CD4-positive, alpha-beta memory T cell (primary cell): ENCODE measurements at regions not wholly inside any gene's neighbourhood (a gene's known extent, or its start where the extent isn't known, plus 50 kb on each side); places are given as distances from the start of the nearest gene placed in this dataset.
A peak's percentile ranks its signal among the peaks of the same experiment; 100 is the strongest.

Source experiments
- CTCF ChIA-PET: fragments of 350-600 bp; sonication (Branson Sonifier 250); formaldehyde crosslinking; loops from one replicate; lab custom pipeline; 2021; ENCODE audit warnings: inconsistent platforms; ENCODE audit not compliant: partially characterized antibody; lab: Charles Lee
- POLR2A ChIA-PET: fragments of 350-600 bp; sonication (Branson Sonifier 250); formaldehyde crosslinking; loops from one replicate; lab custom pipeline; 2021; ENCODE audit not compliant: partially characterized antibody; lab: Charles Lee
- DNase-seq, 5 donors: peaks; one replicate each; pipeline versions ENCODE4 v3.0.0 to v3.0.0-alpha.2; 2020 to 2022; ENCODE audit warnings: mixed read lengths in 1 of 5
- H3K27ac ChIP-seq: one replicate; pipeline ENCODE4 v1.7.0; 2013; ENCODE audit warnings: low read depth, low read length
- H3K27me3 ChIP-seq: 2 replicates; pipeline ENCODE4 v1.7.0; 2013; ENCODE audit warnings: mild to moderate bottlenecking, low read length, moderate library complexity; ENCODE audit not compliant: insufficient read depth
- H3K36me3 ChIP-seq: 2 replicates; pipeline ENCODE4 v1.7.0; 2013; ENCODE audit warnings: mild to moderate bottlenecking, low read length, moderate library complexity; ENCODE audit not compliant: insufficient read depth
- H3K4me1 ChIP-seq: 2 replicates; pipeline ENCODE4 v1.7.0; 2013; ENCODE audit warnings: mild to moderate bottlenecking, low read length, moderate library complexity; ENCODE audit not compliant: insufficient read depth
- H3K4me3 ChIP-seq, 2 donors: one replicate each; pipeline ENCODE4 v1.7.0; 2013; ENCODE audit warnings: low read length in 2 of 2, mild to moderate bottlenecking in 1 of 2
- H3K9me3 ChIP-seq, 2 donors: one replicate each; pipeline ENCODE4 v1.7.0; 2013; ENCODE audit warnings: low read length in 2 of 2, control low read depth in 1 of 2; ENCODE audit not compliant: control insufficient read depth in 1 of 2
- H3K27ac Mint-ChIP-seq, 7 donors: one replicate each; pipeline ENCODE4 v1.8.0; 2020 to 2021; ENCODE audit warnings: mixed read lengths in 7 of 7, mild to moderate bottlenecking in 6 of 7, inconsistent platforms in 3 of 7, moderate library complexity in 3 of 7
- H3K27me3 Mint-ChIP-seq, 2 donors: one replicate each; pipeline ENCODE4 v1.8.0; 2020 to 2021; ENCODE audit warnings: mixed read lengths in 2 of 2
- H3K36me3 Mint-ChIP-seq, 2 donors: one replicate each; pipeline ENCODE4 v1.8.0; 2020 to 2021; ENCODE audit warnings: mixed read lengths in 2 of 2, inconsistent platforms in 1 of 2, mild to moderate bottlenecking in 1 of 2
- H3K4me1 Mint-ChIP-seq, 4 donors: one replicate each; pipeline ENCODE4 v1.8.0; 2020 to 2021; ENCODE audit warnings: mixed read lengths in 4 of 4, mild to moderate bottlenecking in 1 of 4
- H3K4me3 Mint-ChIP-seq, 8 donors: one replicate each; pipeline ENCODE4 v1.8.0; 2020 to 2021; ENCODE audit warnings: mixed read lengths in 8 of 8, mild to moderate bottlenecking in 7 of 8, moderate library complexity in 6 of 8, inconsistent platforms in 3 of 8
- H3K9me3 Mint-ChIP-seq, 8 donors: one replicate each; pipeline ENCODE4 v1.8.0; 2020 to 2021; ENCODE audit warnings: mixed read lengths in 8 of 8, mild to moderate bottlenecking in 5 of 8, inconsistent platforms in 3 of 8, moderate library complexity in 1 of 8
- intact Hi-C: fragments of 100-400 bp; cut with micrococcal nuclease; formaldehyde crosslinking; loops from one replicate; pipeline ENCODE4 v1.15.1; 2023

DNA sequence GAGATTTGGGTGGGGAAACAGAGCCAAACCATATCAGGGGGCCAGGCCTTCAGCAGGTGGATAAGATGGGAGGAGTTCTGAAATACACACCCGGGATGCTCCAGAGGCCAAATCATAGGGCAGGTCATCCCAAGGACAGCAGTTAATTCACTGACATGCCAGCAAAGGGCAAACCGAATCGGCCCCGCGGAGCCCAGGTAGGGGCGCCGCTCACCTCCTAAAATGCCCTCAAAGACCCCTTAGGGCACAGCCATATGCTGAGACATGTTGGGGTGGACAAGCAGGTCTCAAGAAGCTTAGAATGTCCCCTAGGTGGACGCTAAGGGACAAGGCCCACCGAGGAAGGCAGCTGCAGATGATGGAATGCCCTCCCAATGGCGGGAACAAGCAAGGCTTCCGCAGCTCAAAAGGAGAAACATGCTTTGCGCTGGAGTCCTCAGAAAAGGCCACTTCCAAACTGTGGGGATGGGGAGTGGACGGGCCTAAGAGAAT, 144.9 kb downstream of the ERCC6L2 start:
- intact Hi-C loops, result loop anchor here (5.0 to 10.0 kb wide), 2 partner anchors 38 to 594 kb away; partner anchors contain the start of gene CDC14B
- Mint-ChIP-seq H3K27ac (peak overlapping the region in 6 of 7 donors; percentile 66 to 95 (median 81)), H3K4me1 (peaks cover 45 to 83% (median 60%) of the 10 kb centered on the region in 4 donors), H3K36me3 (peaks cover 0 to 4% of the 10 kb centered on the region in 2 donors), H3K4me3 (peak overlapping the region; percentile 74 to 86 (median 78)), H3K9me3 (no peaks in the 10 kb centered on the region), H3K27me3 (peaks cover 0 to 2% of the 10 kb centered on the region in 2 donors)
- DNase-seq, result no peak
- Histone ChIP-seq H3K27me3 (no peaks in the 10 kb centered on the region), H3K9me3 (no peaks in the 10 kb centered on the region), H3K36me3 (no peaks in the 10 kb centered on the region), H3K27ac (peak overlapping the region; percentile 58), H3K4me1 (peaks cover 61% of the 10 kb centered on the region), H3K4me3 (peak overlapping the region in 1 of 2 donors; percentile 52)
- ChIA-PET POLR2A (interaction anchor here (2.9 to 3.0 kb wide), 2 partner anchors 11 to 145 kb away, joined by 10 to 12 read pairs; partner anchors contain the start of gene ERCC6L2), CTCF (interaction anchor here (0.6 to 3.1 kb wide), 2 partner anchors 11 to 93 kb away, joined by 3 to 9 read pairs; no protein-coding TSS in a partner anchor)
